ENCODE measurements at regions not wholly inside any gene's neighbourhood (a gene's known extent, or its start where the extent isn't known, plus 50 kb on each side); places are given as distances from the start of the nearest gene placed in this dataset.
"Not testable (repeated sequence)": the region's sequence is repeated elsewhere in the genome, so short reads cannot be mapped to it uniquely, and the experiment has no call there.

DNA sequence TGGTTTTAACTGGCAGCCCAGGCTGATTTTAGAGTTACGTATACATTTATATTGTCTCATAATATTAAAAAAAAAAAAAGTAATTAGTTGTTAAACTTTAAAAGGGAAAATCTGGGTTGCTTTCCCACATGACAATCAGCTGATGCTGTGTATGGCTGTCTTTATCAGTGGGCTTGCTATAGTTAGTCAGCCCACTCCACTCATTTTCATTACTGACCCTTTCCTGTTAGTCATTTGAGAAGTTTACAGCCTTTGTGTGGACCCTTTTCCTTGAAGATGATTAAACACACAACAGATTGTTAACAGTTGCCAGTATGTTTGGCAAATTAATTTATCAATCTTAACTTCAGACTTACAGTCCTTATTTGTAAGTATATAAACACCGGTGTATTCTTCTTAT lies 164.5 kb upstream of the AGR3 start:
- DNase-seq (ENCODE audit: low read depth in 1 of 2, low spot score in 1 of 2): no peak

- DNase-seq (ENCODE audit: low read depth in 1 of 2, low spot score in 1 of 2): no peak
Measured at GRCh38 chr7:17046666-17047065, 164.9 kb upstream of the AGR3 start.

DNA sequence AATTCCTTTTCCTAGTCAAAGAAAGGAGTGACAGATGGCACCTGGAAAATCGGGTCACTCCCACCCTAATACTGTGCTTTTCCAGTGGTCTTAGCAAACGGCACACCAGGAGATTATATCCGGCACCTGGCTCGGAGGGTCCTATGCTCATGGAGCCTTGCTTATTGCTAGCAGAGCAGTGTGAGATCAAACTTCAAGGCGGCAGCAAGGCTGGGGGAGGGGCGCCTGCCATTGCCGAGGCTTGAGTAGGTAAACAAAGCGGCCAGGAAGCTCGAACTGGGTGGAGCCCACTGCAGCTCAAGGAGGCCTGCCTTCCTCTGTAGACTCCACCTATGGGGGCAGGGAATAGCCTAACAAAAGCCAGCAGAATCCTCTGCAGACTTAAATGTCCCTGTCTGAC lies 171.4 kb upstream of the AGR3 start:
- not testable (repeated sequence) for DNase-seq (ENCODE audit: low read depth in 1 of 2, low spot score in 1 of 2)

- DNase-seq (ENCODE audit: low read depth in 1 of 2, low spot score in 1 of 2): no peak
Measured at GRCh38 chr7:17054206-17054605, 172.4 kb upstream of the AGR3 start.

- no peak for DNase-seq (ENCODE audit: low read depth in 1 of 2, low spot score in 1 of 2)
Measured at GRCh38 chr7:17054836-17055235, 173.1 kb upstream of the AGR3 start.

GRCh38 chr7:17055596-17055995 lies 173.8 kb upstream of the AGR3 start:
- DNase-seq (ENCODE audit: low read depth in 1 of 2, low spot score in 1 of 2): no peak

DNA sequence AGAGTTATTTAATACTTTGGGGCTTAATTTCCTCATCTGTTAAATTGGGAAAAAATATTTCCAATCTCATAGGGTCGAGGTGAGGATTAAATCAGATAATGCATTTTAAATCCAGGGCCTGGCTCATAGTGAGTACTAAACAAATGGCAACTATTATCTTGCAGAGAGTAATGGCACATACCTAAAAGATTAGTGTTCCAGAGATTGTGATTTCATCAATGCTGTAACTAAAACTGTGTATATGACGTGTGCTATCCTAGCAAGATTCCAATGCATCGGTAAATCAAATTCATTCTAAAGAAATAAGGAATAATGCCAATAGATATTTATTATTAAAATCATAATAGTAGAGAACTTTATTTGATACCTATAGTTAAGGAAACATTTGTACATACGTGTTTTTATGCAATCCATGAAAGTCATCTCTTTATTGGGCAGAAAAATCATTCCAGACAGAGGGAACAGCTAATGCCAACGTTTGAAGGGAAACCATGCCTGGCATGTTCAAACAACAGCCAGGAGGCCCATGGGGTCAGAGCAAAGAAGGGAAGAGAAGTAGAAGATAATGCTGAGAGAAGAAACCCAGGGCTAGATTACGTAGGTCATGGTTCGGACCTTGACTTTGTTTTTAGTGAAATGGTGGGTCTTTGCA lies 174.8 kb upstream of the AGR3 start:
- DNase-seq (ENCODE audit: low read depth in 1 of 2, low spot score in 1 of 2): no peak

DNA sequence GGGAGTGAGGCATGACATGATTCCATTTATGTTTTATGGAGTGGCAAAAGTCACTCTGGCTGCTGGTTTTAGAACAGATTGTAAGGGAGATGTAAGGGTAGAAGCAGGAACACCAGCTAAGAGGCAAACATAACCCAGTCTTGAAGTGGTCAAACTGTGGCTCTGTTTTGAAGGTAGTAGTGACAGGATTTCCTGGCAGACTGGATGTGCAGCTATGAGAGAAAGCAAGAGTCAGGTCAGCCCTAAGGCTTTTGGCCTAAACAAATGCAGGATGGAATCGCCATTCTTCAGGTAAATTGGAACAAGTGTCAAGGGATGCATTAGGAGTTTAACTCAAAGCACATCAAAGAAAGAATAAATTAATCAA lies 175.3 kb upstream of the AGR3 start:
- no peak for DNase-seq (ENCODE audit: low read depth in 1 of 2, low spot score in 1 of 2)

DNA sequence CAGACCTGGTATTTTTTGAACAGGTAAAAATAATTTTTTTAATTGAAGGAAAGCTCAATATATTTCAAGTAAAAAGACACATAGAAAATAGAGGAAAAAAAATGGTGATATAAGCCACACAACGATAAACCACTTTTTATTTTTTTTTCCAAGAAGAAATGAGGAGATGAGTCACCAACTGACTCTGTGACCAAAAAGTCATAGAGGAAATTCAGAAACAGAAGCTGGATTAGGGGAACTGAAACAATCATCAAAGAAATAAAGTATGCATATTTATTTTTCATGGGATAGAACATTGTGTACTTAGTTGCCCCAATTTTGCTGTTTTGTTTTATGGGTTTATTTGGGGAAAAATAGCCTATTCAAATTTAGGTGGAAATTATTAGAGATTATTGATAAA lies 176.8 kb upstream of the AGR3 start:
- DNase-seq (ENCODE audit: low read depth in 1 of 2, low spot score in 1 of 2): no peak

DNA sequence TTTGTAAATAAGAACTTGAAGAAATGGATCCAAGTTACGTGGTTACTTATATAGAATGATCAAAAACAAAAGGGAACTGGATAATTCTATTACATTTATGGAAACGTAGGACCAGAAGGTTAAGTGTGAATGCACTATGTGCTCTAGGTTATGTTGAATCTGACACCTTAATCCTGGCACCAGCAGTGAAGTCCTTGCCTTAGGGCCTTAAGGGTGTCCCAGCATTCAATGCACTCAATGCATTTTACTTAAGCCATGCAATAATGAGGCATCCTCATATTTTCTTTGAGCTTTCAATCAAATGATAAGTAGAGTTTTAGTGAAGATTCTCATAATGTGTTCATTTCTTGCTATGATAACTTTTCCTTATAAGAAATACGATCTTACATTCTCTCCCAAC lies 178.3 kb upstream of the AGR3 start:
- DNase-seq (ENCODE audit: low read depth in 1 of 2, low spot score in 1 of 2): no peak

GRCh38 chr7:17061443-17061842 lies 179.7 kb upstream of the AGR3 start:
- DNase-seq (ENCODE audit: low read depth in 1 of 2, low spot score in 1 of 2): no peak

GRCh38 chr7:17062151-17063044 lies 180.6 kb upstream of the AGR3 start:
- DNase-seq (ENCODE audit: low read depth in 1 of 2, low spot score in 1 of 2): no peak

- DNase-seq (ENCODE audit: low read depth in 1 of 2, low spot score in 1 of 2): no peak
Measured at GRCh38 chr7:17063045-17063383, 181.2 kb upstream of the AGR3 start.

DNA sequence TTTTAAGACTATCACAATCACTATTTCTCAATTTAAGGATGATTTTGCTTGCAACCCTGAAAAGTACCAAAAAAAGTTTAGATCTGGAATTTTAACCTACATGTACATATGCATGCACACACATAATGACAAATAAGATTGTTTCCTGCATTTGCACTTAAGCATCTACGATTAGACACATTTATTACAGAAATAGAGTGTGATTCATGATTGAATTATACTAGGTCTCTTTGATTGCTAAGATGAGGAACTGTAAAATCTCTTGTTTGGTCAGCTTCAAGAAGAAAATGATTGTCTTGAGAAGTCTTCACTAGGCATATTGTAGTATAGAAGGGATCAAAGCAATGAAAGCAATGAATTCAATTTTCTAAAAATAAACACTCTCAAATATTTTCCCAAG lies 185.9 kb upstream of the AGR3 start:
- no peak for DNase-seq (ENCODE audit: low read depth in 1 of 2, low spot score in 1 of 2)

GRCh38 chr7:17069146-17069545 lies 187.4 kb upstream of the AGR3 start:
- no peak for DNase-seq (ENCODE audit: low read depth in 1 of 2, low spot score in 1 of 2)

GRCh38 chr7:17070231-17070708 lies 188.5 kb upstream of the AGR3 start:
- DNase-seq (ENCODE audit: low read depth in 1 of 2, low spot score in 1 of 2): no peak

DNA sequence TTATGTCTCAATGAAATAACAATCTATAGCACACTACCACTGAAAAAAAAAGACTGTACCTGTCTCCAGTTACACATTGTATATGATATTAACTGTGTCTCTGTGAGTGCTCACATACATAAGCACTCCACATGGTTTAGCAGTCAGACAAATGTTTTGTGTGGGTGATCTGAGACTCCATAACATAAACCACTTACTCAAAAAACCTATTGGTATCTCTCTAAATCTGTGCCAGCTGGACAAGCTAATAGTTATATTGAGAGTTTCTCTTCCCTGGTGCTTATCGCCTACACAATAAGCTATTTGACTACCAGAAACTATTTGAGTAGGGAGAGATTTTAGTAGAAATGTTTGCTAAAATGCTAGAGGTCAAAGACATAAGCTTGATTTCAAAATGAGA lies 190.1 kb upstream of the AGR3 start:
- no peak for DNase-seq (ENCODE audit: low read depth in 1 of 2, low spot score in 1 of 2)

- no peak for DNase-seq (ENCODE audit: low read depth in 1 of 2, low spot score in 1 of 2)
Measured at GRCh38 chr7:17075601-17076255, 193.9 kb upstream of the AGR3 start.

DNA sequence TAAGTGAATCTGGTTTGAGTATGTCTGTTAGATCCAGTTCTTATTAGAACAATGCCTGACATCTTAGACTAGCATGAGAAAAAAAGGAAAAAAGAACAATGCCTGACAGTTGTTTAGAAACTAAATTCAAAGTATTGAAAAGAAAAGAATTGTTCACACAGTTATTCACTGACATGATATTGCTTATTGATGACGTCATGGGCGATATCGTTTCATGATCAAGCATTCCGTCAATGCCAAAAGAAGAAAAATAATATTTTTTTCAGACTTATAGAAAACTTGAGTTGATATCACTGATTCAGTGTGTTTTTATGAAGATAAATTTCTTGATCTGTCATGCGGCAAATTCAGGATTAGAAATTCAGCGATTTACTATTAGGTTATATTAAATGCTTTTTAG lies 196.5 kb upstream of the AGR3 start:
- no peak for DNase-seq (ENCODE audit: low read depth in 1 of 2, low spot score in 1 of 2)

GRCh38 chr7:17083392-17084165 lies 201.8 kb upstream of the AGR3 start:
- no peak for DNase-seq (ENCODE audit: low read depth in 1 of 2, low spot score in 1 of 2)

- DNase-seq (ENCODE audit: low read depth in 1 of 2, low spot score in 1 of 2): no peak
Measured at GRCh38 chr7:17084166-17084475, 202.3 kb upstream of the AGR3 start.

DNA sequence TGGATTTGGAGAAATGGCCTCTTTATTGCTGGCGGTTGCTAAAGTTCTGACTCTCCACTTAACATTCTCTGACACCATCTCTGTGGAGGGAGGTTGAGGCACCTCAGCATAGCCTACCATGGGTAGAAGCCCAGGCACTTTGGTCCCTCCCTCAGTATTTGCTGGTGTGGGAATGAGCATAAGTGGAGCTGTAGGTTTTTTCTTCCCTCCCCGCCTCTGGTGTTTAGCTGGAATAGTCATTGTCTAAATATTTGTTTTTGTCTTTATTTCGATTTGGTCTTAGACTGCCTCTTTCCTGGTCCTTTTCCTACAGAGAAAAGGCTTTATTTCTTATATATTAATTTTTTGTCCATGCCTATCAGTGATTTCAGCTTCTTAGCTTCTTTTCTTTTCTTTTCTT lies 203.4 kb upstream of the AGR3 start:
- DNase-seq (ENCODE audit: low read depth in 1 of 2, low spot score in 1 of 2): no peak

Data from stimulated activated CD4-positive, alpha-beta T cell treated with anti-CD3 and anti-CD28 coated beads, Interleukin-15, amount 100 ng/mL, for 1 hour (primary cell).